Tibial nerve (tissue), 4 donors: ENCODE measurements at regions not wholly inside any gene's neighbourhood (a gene's known extent, or its start where the extent isn't known, plus 50 kb on each side); places are given as distances from the start of the nearest gene placed in this dataset.
A peak's percentile ranks its signal among the peaks of the same experiment; 100 is the strongest.
"Not testable (repeated sequence)": the region's sequence is repeated elsewhere in the genome, so short reads cannot be mapped to it uniquely, and the experiment has no call there.

Source experiments
- DNase-seq, 2 donors: peaks; one replicate each; pipeline ENCODE4 v3.0.0-alpha.2; 2019; ENCODE audit warnings: low spot score in 2 of 2
- H3K27ac ChIP-seq, 4 donors: fragments of 200-600 bp; sonication (generic) in 3 of 4; one replicate each; pipeline ENCODE4 v1.5.1; 2017 to 2019; ENCODE audit warnings: mild to moderate bottlenecking in 1 of 4
- H3K27me3 ChIP-seq, 2 donors: fragments of 200-600 bp; sonication (generic) in 1 of 2; one replicate each; pipeline versions ENCODE4 v1.5.1 to v1.6.0; 2017 to 2019
- H3K36me3 ChIP-seq, 3 donors: fragments of 200-600 bp; sonication (generic); one replicate each; pipeline ENCODE4 v1.5.1; 2018 to 2019
- H3K4me1 ChIP-seq, 4 donors: fragments of 200-600 bp; sonication (generic) in 3 of 4; one replicate each; pipeline ENCODE4 v1.5.1; 2017 to 2019
- H3K4me3 ChIP-seq, 4 donors: fragments of 200-600 bp; sonication (generic) in 3 of 4; one replicate each; pipeline ENCODE4 v1.5.1; 2017 to 2019; ENCODE audit warnings: mild to moderate bottlenecking in 1 of 4, moderate library complexity in 1 of 4
- H3K9me3 ChIP-seq, 4 donors: fragments of 200-600 bp; sonication (generic) in 3 of 4; one replicate each; pipeline ENCODE4 v1.5.1; 2017 to 2019
- CTCF ChIP-seq, 5 experiments: fragments of 200-600 bp in 3 of 5; fragments of 450-650 bp in 2 of 5; sonication (generic) in 3 of 5; IDR thresholded peaks; one replicate each; pipeline ENCODE4 v1.5.1; 2016 to 2019; ENCODE audit warnings: antibody characterized with exemption in 5 of 5, mild to moderate bottlenecking in 3 of 5, moderate library complexity in 2 of 5
- EP300 ChIP-seq, 2 donors: sonication (generic); formaldehyde crosslinking; IDR thresholded peaks; one replicate each; pipeline ENCODE4 v1.6.1; 2017; ENCODE audit warnings: antibody characterized with exemption in 2 of 2, mild to moderate bottlenecking in 1 of 2
- POLR2A ChIP-seq, 2 donors: fragments of 450-650 bp; IDR thresholded peaks; one replicate each; pipeline ENCODE4 v1.6.1; 2017; ENCODE audit warnings: antibody characterized with exemption in 2 of 2, mild to moderate bottlenecking in 2 of 2, moderate library complexity in 2 of 2
- WGBS, 2 donors: methylation state at CpG; one replicate each; pipeline ENCODE4 v1.1.5; 2018; 5-methylcytosine and 5-hydroxymethylcytosine counted together

DNA sequence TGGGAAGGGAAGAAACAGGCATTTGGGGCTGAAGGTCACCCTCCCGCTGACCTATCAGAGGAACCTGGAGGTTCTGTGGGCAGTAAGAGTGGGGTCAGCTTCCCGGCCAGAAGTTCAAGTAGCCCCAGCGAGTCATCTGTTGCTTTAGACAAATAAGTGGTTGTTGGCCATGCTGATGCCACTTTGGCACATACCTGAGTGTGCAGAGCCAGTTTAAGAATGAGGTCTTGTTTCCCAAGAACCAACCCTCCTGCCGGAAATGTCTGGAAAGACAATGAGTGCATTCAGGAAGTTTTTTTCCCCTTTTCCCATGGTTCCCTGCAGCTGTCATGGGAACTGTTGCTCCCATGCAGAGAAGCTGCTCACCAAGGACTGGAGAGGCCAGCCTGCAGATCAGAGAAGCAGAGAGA is 166.7 kb downstream of the ZNF621 start:
- H3K27me3 ChIP-seq: no peaks in the 10 kb centered on the region
- peak overlapping the region in 2 of 4 donors; percentile 71 to 75 for H3K27ac ChIP-seq
- TF ChIP-seq CTCF (IDR thresholded peaks at IDR 0.05) (no peak), EP300 (IDR thresholded peaks at IDR 0.05) (peak in 1 of 2 donors; percentile 14)
- H3K36me3 ChIP-seq: no peaks in the 10 kb centered on the region
- 16 to 33% methylated on average over 4 of the region's 4 CpGs for WGBS, 2 donors
- H3K9me3 ChIP-seq: no peaks in the 10 kb centered on the region
- H3K4me3 ChIP-seq: no peak overlapping the region
- H3K4me1 ChIP-seq: peaks cover 0 to 71% (median 25%) of the 10 kb centered on the region in 4 donors
- peak in 1 of 2 donors; percentile 30 for DNase-seq

DNA sequence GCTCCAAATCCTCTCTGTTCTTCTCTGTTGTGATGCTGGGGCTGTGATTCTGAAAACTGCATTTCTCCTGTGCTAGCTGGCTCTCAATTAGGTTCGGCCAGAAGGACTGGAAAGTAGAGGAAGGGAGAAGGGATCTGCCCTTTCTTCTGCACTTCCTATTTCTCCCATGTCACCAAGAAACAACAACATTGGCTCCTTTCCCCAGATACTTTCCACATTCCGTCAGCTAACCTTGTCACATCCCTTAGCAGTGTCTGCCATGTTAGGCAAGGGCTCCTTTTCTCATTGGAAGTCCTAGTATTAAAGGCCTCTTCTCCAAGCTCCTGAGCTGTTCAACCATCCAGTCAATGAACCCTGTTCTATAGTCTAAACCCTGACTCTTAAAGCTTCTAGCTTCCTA is 171.1 kb downstream of the ZNF621 start:
- DNase-seq: no peak
- Histone ChIP-seq H3K4me1 (peaks cover 0 to 54% (median 21%) of the 10 kb centered on the region in 4 donors), H3K4me3 (no peak overlapping the region), H3K36me3 (no peaks in the 10 kb centered on the region), H3K27me3 (no peaks in the 10 kb centered on the region), H3K9me3 (no peaks in the 10 kb centered on the region), H3K27ac (no peak overlapping the region)
- TF ChIP-seq CTCF (IDR thresholded peaks at IDR 0.05) (no peak), EP300 (IDR thresholded peaks at IDR 0.05) (no peak), POLR2A (IDR thresholded peaks at IDR 0.05) (no peak)
- 46 to 56% methylated on average over 2 of the region's 2 CpGs for WGBS, 2 donors

DNA sequence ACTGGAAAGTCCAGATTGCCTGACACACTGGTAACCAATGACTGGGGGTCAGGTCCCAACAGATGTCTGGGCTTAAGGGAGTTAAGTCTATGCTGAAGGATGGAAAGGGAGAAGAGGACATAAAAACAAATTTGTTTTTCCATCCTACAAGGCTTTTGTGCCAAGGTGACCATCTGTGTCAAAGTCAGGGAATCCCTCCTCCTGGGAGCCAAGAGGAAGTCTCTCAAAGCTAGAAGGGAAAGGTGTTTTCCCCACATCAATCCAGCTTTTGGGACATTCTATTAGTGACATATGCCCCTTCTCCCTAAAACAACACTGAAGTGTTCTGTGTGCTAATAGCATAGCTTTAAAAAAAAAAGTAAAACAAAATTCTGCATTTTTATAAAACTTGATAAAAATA is 173.9 kb downstream of the ZNF621 start:
- not testable (repeated sequence) for DNase-seq, H3K4me3 ChIP-seq, H3K27ac ChIP-seq, H3K36me3 ChIP-seq, H3K9me3 ChIP-seq, H3K27me3 ChIP-seq
- peaks cover 0 to 27% (median 10%) of the 10 kb centered on the region in 4 donors for H3K4me1 ChIP-seq

DNA sequence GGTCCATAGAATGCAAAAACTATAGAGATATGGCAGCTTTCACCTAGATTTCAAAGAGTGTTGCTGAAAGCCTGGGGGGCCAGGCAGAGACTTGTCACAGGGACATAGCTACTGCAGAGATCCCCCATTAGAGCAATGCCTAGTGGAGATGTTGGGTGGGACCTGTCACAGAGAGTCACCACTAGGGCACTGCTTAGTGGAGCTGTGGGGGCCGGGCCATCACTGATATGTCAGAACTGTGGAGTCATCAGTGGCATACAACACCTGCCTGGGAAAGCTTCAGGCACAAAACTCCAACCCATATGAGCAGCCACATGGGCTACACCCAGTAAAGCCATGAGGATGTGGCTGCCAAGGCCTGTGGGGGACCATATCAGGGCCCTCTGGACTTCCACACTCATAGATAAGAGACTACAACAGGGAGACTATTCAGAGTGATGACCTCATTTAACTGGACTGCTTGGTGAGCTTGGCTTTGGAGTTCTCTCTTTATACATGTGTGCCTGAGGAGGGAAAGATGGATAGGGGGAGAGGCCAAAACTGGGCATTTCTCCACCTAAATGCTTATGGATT is 176.3 kb downstream of the ZNF621 start:
- H3K36me3 ChIP-seq: no peaks in the 10 kb centered on the region
- peaks cover 0 to 8% (median 0%) of the 10 kb centered on the region in 4 donors for H3K9me3 ChIP-seq
- DNase-seq: no peak
- H3K4me3 ChIP-seq: no peak overlapping the region
- H3K27ac ChIP-seq: no peak overlapping the region
- WGBS, 2 donors: 100% methylated on average over 1 of the region's 1 CpG
- H3K4me1 ChIP-seq: peaks cover 0 to 2% (median 0%) of the 10 kb centered on the region in 4 donors
- no peaks in the 10 kb centered on the region for H3K27me3 ChIP-seq
- TF ChIP-seq POLR2A (IDR thresholded peaks at IDR 0.05): no peak
- no peak for TF ChIP-seq CTCF (IDR thresholded peaks at IDR 0.05)
- no peak for TF ChIP-seq EP300 (IDR thresholded peaks at IDR 0.05)

DNA sequence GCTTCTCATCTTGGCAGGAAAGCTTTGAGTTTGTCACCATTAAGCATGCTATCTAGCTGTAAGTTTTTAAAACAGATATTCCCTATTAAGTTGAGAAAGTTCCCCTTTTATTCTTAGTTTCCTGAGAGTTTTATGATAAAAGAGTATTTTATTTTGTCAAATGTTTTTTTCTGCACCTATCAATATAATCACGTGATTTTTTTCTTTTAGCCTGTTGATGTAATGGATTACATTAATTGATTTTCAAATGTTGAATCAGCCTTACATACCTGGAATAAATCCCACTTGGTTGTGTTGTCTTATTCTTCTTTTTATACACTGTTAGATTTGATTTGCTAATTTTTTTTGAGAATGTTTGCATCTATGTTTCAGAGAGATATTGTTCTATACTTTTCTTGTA is 179.5 kb downstream of the ZNF621 start:
- TF ChIP-seq POLR2A (IDR thresholded peaks at IDR 0.05): no peak
- no peak for TF ChIP-seq CTCF (IDR thresholded peaks at IDR 0.05)
- TF ChIP-seq EP300 (IDR thresholded peaks at IDR 0.05): no peak
- H3K9me3 ChIP-seq: peaks cover 0 to 8% (median 0%) of the 10 kb centered on the region in 4 donors
- no peaks in the 10 kb centered on the region for H3K27me3 ChIP-seq
- H3K4me3 ChIP-seq: no peak overlapping the region
- H3K36me3 ChIP-seq: no peaks in the 10 kb centered on the region
- DNase-seq: no peak
- no peaks in the 10 kb centered on the region for H3K4me1 ChIP-seq
- no peak overlapping the region for H3K27ac ChIP-seq
- 92 to 98% methylated on average over 1 of the region's 1 CpG for WGBS, 2 donors

- Histone ChIP-seq H3K4me3 (no peak overlapping the region), H3K36me3 (no peaks in the 10 kb centered on the region), H3K27ac (no peak overlapping the region), H3K27me3 (no peaks in the 10 kb centered on the region), H3K4me1 (no peaks in the 10 kb centered on the region), H3K9me3 (peaks cover 0 to 8% (median 0%) of the 10 kb centered on the region in 4 donors)
- no peak for DNase-seq
- TF ChIP-seq EP300 (IDR thresholded peaks at IDR 0.05) (no peak), POLR2A (IDR thresholded peaks at IDR 0.05) (no peak), CTCF (IDR thresholded peaks at IDR 0.05) (no peak)
These were observed 180.9 kb downstream of the ZNF621 start for GRCh38 chr3:40705663-40706062.
